Osteocyte (in vitro differentiated cells): ENCODE measurements at regions not wholly inside any gene's neighbourhood (a gene's known extent, or its start where the extent isn't known, plus 50 kb on each side); places are given as distances from the start of the nearest gene placed in this dataset.
A peak's percentile ranks its signal among the peaks of the same experiment; 100 is the strongest.

ENCODE experiments used
- DNase-seq: peaks from one replicate; pipeline ENCODE4 v3.0.0; 2021; ENCODE audit warnings: mixed read lengths; ENCODE audit not compliant: unreplicated experiment; ENCODE audit errors: extremely low spot score
- H3K27ac Mint-ChIP-seq: one replicate; pipeline ENCODE4 v1.8.0; 2021; ENCODE audit warnings: mild to moderate bottlenecking, mixed read lengths; ENCODE audit not compliant: unreplicated experiment
- H3K27me3 Mint-ChIP-seq: one replicate; pipeline ENCODE4 v1.8.0; 2021; ENCODE audit warnings: mixed read lengths; ENCODE audit not compliant: unreplicated experiment
- H3K36me3 Mint-ChIP-seq: one replicate; pipeline ENCODE4 v1.8.0; 2021; ENCODE audit warnings: mixed read lengths; ENCODE audit not compliant: unreplicated experiment
- H3K4me1 Mint-ChIP-seq: one replicate; pipeline ENCODE4 v1.8.0; 2021; ENCODE audit warnings: mixed read lengths; ENCODE audit not compliant: unreplicated experiment
- H3K4me3 Mint-ChIP-seq: one replicate; pipeline ENCODE4 v1.8.0; 2021; ENCODE audit warnings: mild to moderate bottlenecking, moderate library complexity, mixed read lengths; ENCODE audit not compliant: unreplicated experiment
- H3K9me3 Mint-ChIP-seq: one replicate; pipeline ENCODE4 v1.8.0; 2021; ENCODE audit warnings: mixed read lengths; ENCODE audit not compliant: unreplicated experiment
- CTCF ChIP-seq: fragments of 200-600 bp; sonication (generic); IDR thresholded peaks from 2 replicates; pipeline ENCODE4 v1.5.0; 2021; ENCODE audit warnings: antibody characterized with exemption, mild to moderate bottlenecking, moderate library complexity

GRCh38 chr6:105587349-105588122 is 184.7 kb upstream of the PREP start:
- H3K27ac Mint-ChIP-seq: peak overlapping the region; percentile 67
- no peaks in the 10 kb centered on the region for H3K9me3 Mint-ChIP-seq
- no peaks in the 10 kb centered on the region for H3K27me3 Mint-ChIP-seq
- no peak for DNase-seq
- peaks cover 26% of the 10 kb centered on the region for H3K4me1 Mint-ChIP-seq
- H3K36me3 Mint-ChIP-seq: no peaks in the 10 kb centered on the region
- H3K4me3 Mint-ChIP-seq: no peak overlapping the region
- no peak for TF ChIP-seq CTCF

GRCh38 chr6:105578179-105578707 is 175.4 kb upstream of the PREP start:
- no peak for TF ChIP-seq CTCF
- H3K9me3 Mint-ChIP-seq: no peaks in the 10 kb centered on the region
- H3K27ac Mint-ChIP-seq: no peak overlapping the region
- no peaks in the 10 kb centered on the region for H3K4me1 Mint-ChIP-seq
- no peaks in the 10 kb centered on the region for H3K27me3 Mint-ChIP-seq
- no peaks in the 10 kb centered on the region for H3K36me3 Mint-ChIP-seq
- no peak for DNase-seq
- H3K4me3 Mint-ChIP-seq: no peak overlapping the region

GRCh38 chr6:105573556-105573955 is 170.7 kb upstream of the PREP start:
- Mint-ChIP-seq H3K4me3 (no peak overlapping the region), H3K4me1 (peaks cover 4% of the 10 kb centered on the region), H3K27ac (no peak overlapping the region), H3K27me3 (no peaks in the 10 kb centered on the region), H3K9me3 (no peaks in the 10 kb centered on the region), H3K36me3 (no peaks in the 10 kb centered on the region)
- TF ChIP-seq CTCF: no peak
- no peak for DNase-seq

GRCh38 chr6:105573138-105573537 is 170.3 kb upstream of the PREP start:
- Mint-ChIP-seq H3K27ac (no peak overlapping the region), H3K9me3 (no peaks in the 10 kb centered on the region), H3K36me3 (no peaks in the 10 kb centered on the region), H3K4me1 (peaks cover 5% of the 10 kb centered on the region), H3K27me3 (no peaks in the 10 kb centered on the region), H3K4me3 (no peak overlapping the region)
- DNase-seq: no peak
- TF ChIP-seq CTCF: no peak

GRCh38 chr6:105570416-105570815 is 167.5 kb upstream of the PREP start:
- H3K36me3 Mint-ChIP-seq: no peaks in the 10 kb centered on the region
- H3K9me3 Mint-ChIP-seq: no peaks in the 10 kb centered on the region
- H3K27me3 Mint-ChIP-seq: no peaks in the 10 kb centered on the region
- no peak for TF ChIP-seq CTCF
- H3K4me3 Mint-ChIP-seq: no peak overlapping the region
- H3K27ac Mint-ChIP-seq: no peak overlapping the region
- H3K4me1 Mint-ChIP-seq: peaks cover 5% of the 10 kb centered on the region
- DNase-seq: no peak
